HG03439 (cell line): ENCODE measurements at regions not wholly inside any gene's neighbourhood (a gene's known extent, or its start where the extent isn't known, plus 50 kb on each side); places are given as distances from the start of the nearest gene placed in this dataset.
"Not testable (repeated sequence)": the region's sequence is repeated elsewhere in the genome, so short reads cannot be mapped to it uniquely, and the experiment has no call there.

Experiments used
- ATAC-seq: cut with Tn5 transposase; IDR thresholded peaks from one replicate; pipeline ENCODE4 v1.9.1; 2021; ENCODE audit warnings: mild to moderate bottlenecking, moderate library complexity; ENCODE audit not compliant: unreplicated experiment

- ATAC-seq, result no peak
Measured at GRCh38 chr2:38149531-38149930, 73.6 kb upstream of the CYP1B1 start.

GRCh38 chr2:38148501-38148900, 72.5 kb upstream of the CYP1B1 start:
- ATAC-seq, result no peak

- ATAC-seq, result no peak
Measured at GRCh38 chr2:38147333-38148121, 71.6 kb upstream of the CYP1B1 start.

GRCh38 chr2:38146907-38147307, 71.0 kb upstream of the CYP1B1 start:
- peak; percentile 75 for ATAC-seq

GRCh38 chr2:38146275-38146906, 70.4 kb upstream of the CYP1B1 start:
- peak; percentile 54 for ATAC-seq

GRCh38 chr2:38145236-38145635, 69.3 kb upstream of the CYP1B1 start:
- ATAC-seq, result no peak

- ATAC-seq, result no peak
Measured at GRCh38 chr2:38142627-38143026, 66.7 kb upstream of the CYP1B1 start.

GRCh38 chr2:38141501-38141900, 65.5 kb upstream of the CYP1B1 start:
- no peak for ATAC-seq

- ATAC-seq, result no peak
Measured at GRCh38 chr2:38138996-38139395, 63.0 kb upstream of the CYP1B1 start.

GRCh38 chr2:38138419-38138818, 62.5 kb upstream of the CYP1B1 start:
- ATAC-seq, result no peak

GRCh38 chr2:38137958-38138357, 62.0 kb upstream of the CYP1B1 start:
- ATAC-seq, result not testable (repeated sequence)

GRCh38 chr2:38131676-38132075, 55.7 kb upstream of the CYP1B1 start:
- no peak for ATAC-seq

- ATAC-seq, result no peak
Measured at GRCh38 chr2:38130876-38131275, 54.9 kb upstream of the CYP1B1 start.

- ATAC-seq, result no peak
Measured at GRCh38 chr2:38129987-38130386, 54.0 kb upstream of the CYP1B1 start.

GRCh38 chr2:38129481-38129880, 53.5 kb upstream of the CYP1B1 start:
- ATAC-seq, result no peak

GRCh38 chr2:38128653-38129052, 52.7 kb upstream of the CYP1B1 start:
- no peak for ATAC-seq

GRCh38 chr2:38127277-38127676, 51.3 kb upstream of the CYP1B1 start:
- ATAC-seq, result no peak

- no peak for ATAC-seq
Measured at GRCh38 chr2:38125842-38126241, 49.9 kb upstream of the CYP1B1 start.
